ENCODE measurements at regions not wholly inside any gene's neighbourhood (a gene's known extent, or its start where the extent isn't known, plus 50 kb on each side); places are given as distances from the start of the nearest gene placed in this dataset.

DNA sequence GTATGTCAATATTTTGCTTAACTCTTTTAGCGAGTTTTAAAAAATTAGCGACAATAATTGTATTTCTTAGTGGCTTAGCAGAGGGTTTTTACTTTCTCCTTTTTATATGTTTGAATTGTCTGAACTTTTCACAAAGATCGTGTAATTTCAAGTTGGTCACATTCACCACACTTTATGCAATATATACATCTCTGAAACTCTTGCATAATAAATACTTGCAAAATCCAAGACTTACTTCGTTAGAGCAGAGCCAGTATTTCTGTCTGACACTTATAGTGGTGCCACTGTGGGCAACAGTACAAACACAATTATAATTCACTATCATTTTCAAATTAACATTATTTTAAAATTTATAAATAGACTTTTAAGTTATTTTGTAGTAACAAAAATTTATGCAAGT is 62.0 kb downstream of the SUCNR1 start:
- FAIRE-seq = no peak

- FAIRE-seq = no peak
Observed at GRCh38 chr3:151940481-151940880, 67.0 kb downstream of the SUCNR1 start.

DNA sequence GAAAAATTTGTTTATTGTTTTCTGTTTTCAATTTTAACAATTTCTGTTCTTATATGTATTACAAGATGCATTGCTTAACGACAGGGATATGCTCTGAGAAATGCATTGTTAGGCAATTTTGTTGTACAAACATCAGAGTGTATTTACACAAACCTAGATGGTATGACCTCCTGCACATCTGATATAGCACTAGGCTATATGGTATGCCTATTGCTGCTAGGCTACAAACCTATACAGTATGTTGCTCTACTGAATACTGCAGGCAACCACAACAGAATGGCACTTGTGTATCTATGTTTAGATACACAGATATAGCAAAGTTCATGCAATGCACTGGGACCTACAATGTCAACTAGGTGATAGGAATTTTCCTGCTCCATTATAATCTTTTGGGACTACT is 70.1 kb downstream of the SUCNR1 start:
- FAIRE-seq = no peak

DNA sequence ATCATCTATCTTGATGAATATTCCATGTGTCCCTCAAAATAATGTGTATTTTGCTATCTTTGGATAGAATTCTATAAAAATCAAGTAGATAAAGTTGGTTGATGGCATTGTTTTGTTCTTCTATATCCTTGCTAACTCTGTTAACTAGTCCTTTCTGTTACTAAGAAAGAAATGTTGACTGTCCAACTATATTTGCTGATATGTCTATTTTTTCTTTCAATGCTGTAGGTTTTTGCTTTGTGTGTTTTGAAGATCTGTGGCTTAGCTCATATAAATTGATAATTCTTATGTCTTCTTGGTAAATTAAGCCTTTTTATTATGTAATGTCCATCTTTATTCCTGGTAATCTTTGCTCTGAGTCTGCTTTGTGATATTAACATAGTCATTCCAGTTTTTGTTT is 70.9 kb downstream of the SUCNR1 start:
- FAIRE-seq = no peak

DNA sequence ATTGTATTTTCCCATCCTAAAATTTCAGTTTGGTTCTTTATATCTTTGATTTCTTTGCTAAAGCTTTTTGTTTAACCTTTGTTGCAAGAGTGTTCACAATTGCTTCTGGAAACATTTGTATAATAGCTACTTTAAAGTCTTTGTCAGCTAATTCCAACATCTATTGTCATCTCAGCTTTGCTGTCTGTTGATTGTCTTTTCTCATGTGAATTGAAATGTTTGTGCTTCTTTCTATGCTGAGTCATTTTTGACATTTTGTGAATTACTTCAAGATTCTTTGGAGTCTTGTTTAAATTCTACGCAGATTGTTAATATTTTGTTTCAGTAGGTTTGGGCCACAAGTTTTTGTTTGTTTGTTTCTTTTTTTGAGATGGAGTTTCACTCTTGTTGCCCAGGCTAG is 73.2 kb downstream of the SUCNR1 start:
- FAIRE-seq = no peak

DNA sequence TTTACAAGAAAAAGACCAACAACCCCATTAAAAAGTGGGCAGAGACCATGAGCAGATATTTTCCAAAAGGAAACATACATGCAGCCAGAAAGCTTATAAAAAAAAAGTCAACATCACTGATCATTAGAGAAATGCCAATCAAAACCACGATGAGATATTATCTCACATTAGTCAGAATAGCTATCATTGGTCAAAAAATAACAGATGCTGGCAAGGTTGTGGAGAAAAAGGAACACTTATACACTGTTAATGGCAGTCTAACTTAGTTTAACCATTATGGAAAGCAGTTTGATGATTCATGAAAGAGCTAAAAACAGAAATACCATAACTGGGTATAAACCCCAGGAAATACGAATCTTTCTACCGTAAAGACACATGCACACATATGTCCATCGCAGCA is 76.3 kb downstream of the SUCNR1 start:
- no peak for FAIRE-seq

- FAIRE-seq = no peak
Observed at GRCh38 chr3:151955356-151955755, 81.9 kb downstream of the SUCNR1 start.

- FAIRE-seq = no peak
Observed at GRCh38 chr3:151960961-151961580, 87.6 kb downstream of the SUCNR1 start.

DNA sequence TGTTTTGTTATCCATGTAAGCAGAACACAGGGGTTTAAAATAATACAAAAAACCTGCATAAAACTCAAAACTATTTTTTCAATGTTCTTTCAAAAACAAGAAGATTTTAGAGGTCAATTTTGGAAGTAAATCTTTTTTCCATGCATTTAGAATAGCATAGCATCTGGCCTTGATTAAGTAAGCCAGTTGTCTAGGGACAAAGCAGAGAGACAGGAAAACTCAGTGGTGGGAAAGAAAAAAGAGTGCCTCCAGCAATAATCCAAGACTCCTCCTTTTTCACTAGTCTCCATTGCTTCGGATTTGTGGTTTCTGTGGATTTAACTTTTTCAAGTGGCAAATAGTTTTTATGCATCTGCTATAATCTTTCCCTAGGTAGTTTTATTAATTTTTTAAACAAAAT is 88.9 kb downstream of the SUCNR1 start:
- no peak for FAIRE-seq

DNA sequence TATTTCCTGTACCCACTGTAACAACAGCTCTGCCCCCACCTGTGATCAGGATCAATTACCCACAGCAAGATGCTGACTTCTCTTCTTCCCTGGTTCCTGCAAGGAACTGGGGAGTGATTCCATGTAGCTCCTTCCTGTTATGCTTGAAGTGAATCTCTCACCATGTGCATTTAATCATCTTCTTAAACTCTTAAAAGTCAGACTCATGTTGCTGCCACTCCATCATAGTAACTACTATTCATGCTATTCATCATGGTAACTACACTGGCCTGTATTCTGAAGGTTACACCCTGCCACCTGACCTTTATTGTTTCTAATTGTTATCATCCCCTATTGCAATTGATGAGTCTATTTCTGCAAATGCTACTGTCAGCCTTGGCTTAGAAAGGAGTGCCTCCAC is 89.5 kb downstream of the SUCNR1 start:
- FAIRE-seq = no peak

DNA sequence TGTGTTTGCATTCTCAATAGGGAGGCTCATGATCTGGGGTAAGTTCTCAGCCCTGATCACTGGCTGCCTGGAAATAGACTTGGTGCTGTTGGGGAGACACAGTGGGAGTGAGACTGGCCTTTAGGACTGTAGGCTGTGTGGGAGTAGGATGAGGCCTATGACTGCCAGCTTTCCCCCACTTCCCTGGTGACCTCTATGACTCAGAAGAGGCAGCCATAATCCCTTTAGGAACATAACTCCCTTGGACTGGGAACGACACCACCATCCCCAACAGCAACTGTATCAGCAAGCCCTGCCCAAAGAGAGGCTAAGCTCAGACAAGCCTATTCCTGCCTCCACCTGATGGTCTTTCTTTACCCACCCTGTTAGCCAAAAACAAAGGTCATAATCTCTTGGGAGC is 91.3 kb downstream of the SUCNR1 start:
- no peak for FAIRE-seq

GRCh38 chr3:151969026-151969642 is 95.7 kb downstream of the SUCNR1 start:
- FAIRE-seq = no peak

- FAIRE-seq = no peak
Observed at GRCh38 chr3:151971814-151972579, 98.6 kb downstream of the SUCNR1 start.

- FAIRE-seq = peak; percentile 25
Observed at GRCh38 chr3:151974067-151974466, 100.6 kb downstream of the SUCNR1 start.

- FAIRE-seq = no peak
Observed at GRCh38 chr3:151976211-151977050, 103.0 kb downstream of the SUCNR1 start.

- no peak for FAIRE-seq
Observed at GRCh38 chr3:151979906-151980305, 106.5 kb downstream of the SUCNR1 start.

GRCh38 chr3:151983538-151983937 is 110.1 kb downstream of the SUCNR1 start:
- FAIRE-seq = no peak

- no peak for FAIRE-seq
Observed at GRCh38 chr3:151985787-151986430, 112.5 kb downstream of the SUCNR1 start.

GRCh38 chr3:151987893-151988292 is 114.5 kb downstream of the SUCNR1 start:
- no peak for FAIRE-seq

DNA sequence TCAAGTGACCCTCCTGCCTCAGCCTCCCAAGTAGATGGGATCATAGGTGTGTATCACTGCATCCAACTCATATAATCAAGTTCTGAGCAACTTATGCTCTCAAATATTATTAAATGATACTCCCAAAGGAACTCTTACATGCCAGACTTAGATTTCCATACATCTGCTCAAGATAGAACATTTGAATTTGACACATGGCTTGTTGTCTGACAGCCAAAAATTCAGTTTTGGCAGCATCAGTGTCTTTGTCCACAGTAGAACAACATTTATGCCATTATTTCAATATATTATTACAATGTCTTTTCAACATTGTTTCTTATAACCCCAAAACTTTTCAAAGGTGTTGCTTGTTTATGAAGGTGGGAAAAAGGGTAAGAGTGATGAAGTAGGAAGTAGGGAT is 116.2 kb downstream of the SUCNR1 start:
- FAIRE-seq = no peak

DNA sequence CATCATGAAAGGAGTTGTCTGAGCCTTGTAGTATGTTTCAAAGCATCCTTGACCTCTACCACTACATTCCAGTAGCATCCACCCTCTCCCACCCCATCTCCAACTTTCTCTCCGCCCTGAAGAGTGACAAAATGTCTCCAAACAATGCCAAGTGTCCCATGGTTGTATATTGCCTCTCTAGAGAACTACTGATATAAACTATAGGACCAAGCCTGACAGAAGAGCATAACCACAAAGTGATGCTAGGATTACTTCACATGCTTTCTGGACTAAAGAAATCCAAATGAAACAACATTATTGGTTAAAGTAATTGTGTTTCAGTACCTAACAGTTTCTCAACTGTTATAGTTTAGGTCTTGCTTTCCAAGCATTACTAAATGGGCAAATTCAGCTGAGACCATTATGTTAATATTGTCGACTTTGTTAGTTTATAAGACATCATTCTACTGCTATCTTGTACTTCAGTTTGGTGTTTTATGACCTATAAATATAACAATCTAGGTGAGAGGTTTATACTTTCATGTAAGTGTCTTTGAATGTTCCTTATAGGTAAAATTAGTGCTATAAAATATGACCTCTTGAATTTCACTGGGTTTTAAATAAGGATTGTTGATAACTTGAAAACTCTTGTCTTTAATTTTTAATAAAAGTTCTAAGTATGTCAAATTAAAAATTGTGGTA is 117.4 kb downstream of the SUCNR1 start:
- no peak for FAIRE-seq

- FAIRE-seq = no peak
Observed at GRCh38 chr3:151992326-151993041, 119.0 kb downstream of the SUCNR1 start.
